Caki2 (cell line): ENCODE measurements at regions not wholly inside any gene's neighbourhood (a gene's known extent, or its start where the extent isn't known, plus 50 kb on each side); places are given as distances from the start of the nearest gene placed in this dataset.
"Not testable (repeated sequence)": the region's sequence is repeated elsewhere in the genome, so short reads cannot be mapped to it uniquely, and the experiment has no call there.

ENCODE experiments used
- DNase-seq: peaks from one replicate; pipeline ENCODE4 v3.0.0-alpha.2; 2015; ENCODE audit warnings: low read depth
- in situ Hi-C: cut with HindIII; loops from 2 replicates; pipeline ENCODE4 v1.10.0; 2016; ENCODE audit warnings: low sequenced_read_pairs, low pct_unique_long_range_greater_than_20kb, mixed read lengths

DNA sequence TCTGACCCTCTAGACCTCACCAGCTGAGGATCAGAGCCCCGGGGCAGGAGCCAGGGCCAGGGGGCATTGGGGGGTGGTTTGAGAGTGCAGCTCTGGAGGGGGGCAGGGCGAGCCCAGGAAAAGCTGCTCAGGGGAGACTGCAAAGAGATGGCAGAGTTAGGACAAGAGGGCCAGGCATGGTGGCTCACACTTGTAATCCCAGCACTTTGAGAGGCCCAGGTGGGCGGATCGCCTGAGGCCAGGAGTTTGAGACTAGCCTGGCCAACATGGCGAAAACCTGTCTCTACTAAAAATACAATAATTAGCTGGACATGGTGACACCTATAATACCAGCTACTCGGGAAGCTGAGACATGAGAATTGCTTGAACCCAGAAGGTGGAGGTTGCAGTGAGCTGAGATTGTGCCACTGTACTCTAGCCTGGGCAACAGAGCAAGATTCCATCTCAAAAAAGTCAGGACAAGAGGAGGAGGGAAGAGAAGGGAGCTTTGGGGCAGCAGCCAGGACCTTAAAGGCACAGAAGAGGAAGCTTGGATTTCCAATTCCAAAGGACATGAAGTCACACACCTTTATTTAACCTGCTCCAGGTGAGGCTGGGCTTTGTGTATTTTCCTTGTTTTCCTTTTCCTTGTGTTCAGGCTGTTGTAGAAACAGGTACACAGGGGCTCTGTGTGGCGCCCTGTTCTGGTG, 180.5 kb upstream of the OSBPL11 start:
- DNase-seq, in situ Hi-C loops: not testable (repeated sequence)

GRCh38 chr3:125779276-125779675, 184.0 kb upstream of the OSBPL11 start:
- DNase-seq, in situ Hi-C loops: not testable (repeated sequence)

DNA sequence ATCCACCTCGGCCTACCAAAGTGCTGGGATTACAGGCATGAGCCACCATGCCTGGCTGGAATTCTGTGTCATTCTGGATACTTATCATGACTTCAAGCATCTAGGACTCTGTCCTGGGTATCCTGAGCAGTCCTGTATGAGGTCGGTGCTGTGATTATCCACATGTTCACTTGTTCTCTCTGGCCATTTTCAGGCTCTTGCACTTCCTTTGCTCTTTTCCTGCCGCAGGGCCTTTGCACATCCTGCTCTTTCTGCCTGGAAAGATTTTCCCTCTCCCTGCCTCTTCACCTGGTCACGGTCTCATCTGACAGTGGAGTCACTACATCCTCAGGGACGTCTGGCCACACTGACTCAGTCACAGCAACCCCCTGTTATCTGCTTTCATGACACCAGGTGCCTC, 184.6 kb upstream of the OSBPL11 start:
- in situ Hi-C loops, DNase-seq: not testable (repeated sequence)

GRCh38 chr3:125781678-125782077, 186.4 kb upstream of the OSBPL11 start:
- in situ Hi-C loops, DNase-seq: not testable (repeated sequence)

GRCh38 chr3:125790312-125790711, 178.7 kb upstream of the ROPN1B start:
- DNase-seq, in situ Hi-C loops: not testable (repeated sequence)

GRCh38 chr3:125791021-125791420, 178.0 kb upstream of the ROPN1B start:
- in situ Hi-C loops, DNase-seq: not testable (repeated sequence)

DNA sequence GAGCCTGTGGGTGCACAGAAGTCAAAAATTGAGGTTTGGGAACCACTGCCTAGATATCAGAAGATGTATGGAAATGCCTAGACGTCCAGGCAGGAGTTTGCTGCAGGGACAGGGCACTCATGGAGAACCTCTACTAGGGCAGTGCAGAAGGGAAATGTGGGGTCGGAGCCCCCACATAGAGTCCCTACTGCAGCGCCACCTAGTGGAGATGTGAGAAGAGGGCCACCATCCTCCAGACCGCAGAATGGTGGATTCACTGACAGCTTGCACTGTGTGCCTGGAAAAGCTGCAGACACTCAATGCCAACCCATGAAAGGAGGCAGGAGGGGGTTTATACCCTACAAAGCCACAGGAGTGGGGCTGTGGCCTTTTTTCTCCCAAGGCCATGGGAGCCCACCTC, 159.0 kb upstream of the ROPN1B start:
- DNase-seq, in situ Hi-C loops: not testable (repeated sequence)

- in situ Hi-C loops, DNase-seq: not testable (repeated sequence)
Observed at GRCh38 chr3:125822175-125822574, 146.8 kb upstream of the ROPN1B start.

GRCh38 chr3:125831005-125831750, 137.8 kb upstream of the ROPN1B start:
- in situ Hi-C loops, DNase-seq: not testable (repeated sequence)

DNA sequence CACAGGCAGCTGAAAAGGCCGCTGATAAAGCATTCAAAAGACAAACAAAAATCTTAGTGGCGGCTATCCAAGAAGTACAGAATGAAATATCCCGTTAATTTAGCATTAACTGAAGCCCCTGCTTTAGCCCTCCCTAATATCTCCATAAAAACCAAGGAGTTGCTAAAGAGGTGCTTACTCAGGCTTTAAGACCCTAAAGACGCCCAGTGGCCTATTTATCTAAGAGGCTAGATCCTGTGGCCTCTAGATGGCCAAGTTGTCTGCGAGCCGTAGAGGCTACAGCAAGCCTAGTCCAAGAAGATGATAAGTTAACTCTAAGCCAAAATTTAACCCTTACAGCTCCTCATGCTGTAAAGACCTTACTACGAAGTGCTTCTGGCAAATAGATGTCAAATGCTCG, 133.4 kb upstream of the ROPN1B start:
- DNase-seq, in situ Hi-C loops: not testable (repeated sequence)

- in situ Hi-C loops, DNase-seq: not testable (repeated sequence)
Observed at GRCh38 chr3:125836011-125836551, 132.9 kb upstream of the ROPN1B start.

GRCh38 chr3:125836786-125837185, 132.2 kb upstream of the ROPN1B start:
- in situ Hi-C loops, DNase-seq: not testable (repeated sequence)

GRCh38 chr3:125838857-125839256, 130.1 kb upstream of the ROPN1B start:
- DNase-seq, in situ Hi-C loops: not testable (repeated sequence)

DNA sequence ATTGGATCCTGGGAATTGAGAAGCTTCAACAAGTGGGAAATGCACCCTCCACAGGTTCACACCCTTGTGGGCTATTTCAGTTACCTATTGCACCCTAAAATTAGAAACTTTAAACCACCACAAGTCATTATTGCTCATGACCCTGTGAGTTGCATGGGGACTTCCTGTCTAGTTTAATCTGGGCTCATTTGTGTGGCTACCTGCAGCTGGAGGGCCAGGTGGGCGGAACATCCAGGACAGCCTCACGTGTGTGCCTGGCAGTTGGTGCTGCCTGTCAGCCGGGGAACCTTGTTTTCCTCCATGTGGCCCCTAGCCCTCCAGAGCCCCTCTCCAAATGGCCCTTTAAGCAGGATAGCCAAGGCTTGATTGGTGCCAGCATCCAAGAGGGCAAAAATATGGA, 128.5 kb upstream of the ROPN1B start:
- DNase-seq, in situ Hi-C loops: not testable (repeated sequence)

- DNase-seq, in situ Hi-C loops: not testable (repeated sequence)
Observed at GRCh38 chr3:125847966-125848365, 121.0 kb upstream of the ROPN1B start.

DNA sequence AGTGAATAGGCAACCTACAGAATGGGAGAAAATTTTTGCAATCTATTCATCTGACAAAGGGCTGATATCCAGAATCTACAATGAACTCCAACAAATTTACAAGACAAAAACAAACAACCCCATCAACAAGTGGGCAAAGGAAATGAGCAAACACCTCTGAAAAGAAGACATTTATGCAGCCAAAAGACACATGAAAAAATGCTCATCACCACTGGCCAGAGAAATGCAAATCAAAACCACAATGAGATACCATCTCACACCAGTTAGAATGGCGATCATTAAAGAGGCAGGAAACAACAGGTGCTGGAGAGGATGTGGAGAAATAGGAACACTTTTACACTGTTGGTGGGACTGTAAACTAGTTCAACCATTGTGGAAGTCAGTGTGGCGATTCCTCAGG, 114.0 kb upstream of the ROPN1B start:
- in situ Hi-C loops, DNase-seq: not testable (repeated sequence)

DNA sequence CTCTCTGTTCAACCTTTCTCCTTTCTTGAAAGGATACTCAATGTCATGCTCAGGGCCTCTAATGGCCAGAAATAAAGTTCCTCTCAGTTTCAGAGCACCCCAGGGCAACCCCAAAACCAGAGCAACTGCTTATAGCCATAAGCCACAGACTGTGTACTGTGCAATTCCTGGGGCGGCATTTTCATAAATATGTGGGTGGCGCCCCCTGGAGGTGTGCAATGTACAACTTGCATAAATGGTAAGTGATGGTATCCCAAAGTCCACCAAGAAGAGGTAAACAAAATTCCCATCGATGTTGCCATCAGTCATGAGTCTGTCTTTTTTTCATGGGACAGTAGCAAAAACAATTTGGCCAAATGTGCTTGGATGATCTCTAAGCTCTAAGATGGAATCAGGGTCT, 108.4 kb upstream of the ROPN1B start:
- DNase-seq, in situ Hi-C loops: not testable (repeated sequence)

- not testable (repeated sequence) for DNase-seq
Observed at GRCh38 chr3:125862841-125863254, 106.1 kb upstream of the ROPN1B start.

GRCh38 chr3:125864532-125864931, 104.4 kb upstream of the ROPN1B start:
- in situ Hi-C loops, DNase-seq: not testable (repeated sequence)

More at GRCh38 chr3:125862841-125863254, 106.1 kb upstream of the ROPN1B start:
- in situ Hi-C loops, result not testable (repeated sequence)
